ENCODE measurements at regions not wholly inside any gene's neighbourhood (a gene's known extent, or its start where the extent isn't known, plus 50 kb on each side); places are given as distances from the start of the nearest gene placed in this dataset.

GRCh38 chr20:29687438-29687837, 1570.0 kb upstream of the DEFB115 start:
- TF ChIP-seq MAX (IDR thresholded peaks at IDR 0.05; ENCODE audit: low read depth) (no peak), USF2 (IDR thresholded peaks at IDR 0.05; ENCODE audit: borderline replicate concordance, low read depth, low read length) (no peak), CTCF (IDR thresholded peaks at IDR 0.05) (no peak)
